Fibroblast of skin of back (primary cell): ENCODE measurements at regions not wholly inside any gene's neighbourhood (a gene's known extent, or its start where the extent isn't known, plus 50 kb on each side); places are given as distances from the start of the nearest gene placed in this dataset.
"Not testable (repeated sequence)": the region's sequence is repeated elsewhere in the genome, so short reads cannot be mapped to it uniquely, and the experiment has no call there.

Experiments used
- DNase-seq: peaks from one replicate; pipeline ENCODE4 v3.0.0-alpha.2; 2013

DNA sequence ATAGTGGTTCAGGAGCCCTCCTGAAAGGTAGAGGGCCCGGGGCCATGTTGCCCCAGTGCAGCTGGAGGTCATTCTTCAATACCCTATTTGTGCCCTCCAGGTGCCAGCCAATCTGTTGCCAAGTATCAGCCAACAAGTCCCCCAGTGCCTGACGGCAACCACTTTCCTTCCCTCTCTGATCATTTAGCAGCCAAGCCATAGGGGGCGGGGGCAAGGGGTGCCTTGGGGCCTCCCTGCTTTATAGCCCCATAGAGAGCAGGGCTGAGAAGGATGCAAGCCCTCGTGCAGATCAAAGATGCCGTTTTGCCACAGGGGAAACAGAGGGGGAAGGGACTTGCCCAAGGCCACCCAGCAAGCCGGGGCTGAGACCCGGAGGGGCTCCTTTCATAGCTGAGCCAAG is 149.0 kb upstream of the CHST15 start:
- no peak for DNase-seq

DNA sequence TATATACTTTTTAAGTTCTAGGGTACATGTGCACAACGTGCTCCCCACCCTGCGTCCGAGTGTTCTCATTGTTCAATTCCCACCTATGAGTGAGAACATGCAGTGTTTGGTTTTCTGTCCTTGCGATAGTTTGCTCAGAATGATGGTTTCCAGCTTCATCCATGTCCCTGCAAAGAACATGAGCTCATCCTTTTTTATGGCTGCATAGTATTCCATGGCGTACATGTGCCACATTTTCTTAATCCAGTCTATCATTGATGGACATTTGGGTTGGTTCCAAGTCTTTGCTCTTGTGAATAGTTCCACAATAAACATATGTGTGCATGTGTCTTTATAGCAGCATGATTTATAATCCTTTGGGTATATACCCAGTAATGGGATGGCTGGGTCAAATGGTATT is 148.1 kb upstream of the CHST15 start:
- not testable (repeated sequence) for DNase-seq

- no peak for DNase-seq
Observed at GRCh38 chr10:124240839-124241291, 147.5 kb upstream of the CHST15 start.

- no peak for DNase-seq
Observed at GRCh38 chr10:124239696-124240095, 146.3 kb upstream of the CHST15 start.

DNA sequence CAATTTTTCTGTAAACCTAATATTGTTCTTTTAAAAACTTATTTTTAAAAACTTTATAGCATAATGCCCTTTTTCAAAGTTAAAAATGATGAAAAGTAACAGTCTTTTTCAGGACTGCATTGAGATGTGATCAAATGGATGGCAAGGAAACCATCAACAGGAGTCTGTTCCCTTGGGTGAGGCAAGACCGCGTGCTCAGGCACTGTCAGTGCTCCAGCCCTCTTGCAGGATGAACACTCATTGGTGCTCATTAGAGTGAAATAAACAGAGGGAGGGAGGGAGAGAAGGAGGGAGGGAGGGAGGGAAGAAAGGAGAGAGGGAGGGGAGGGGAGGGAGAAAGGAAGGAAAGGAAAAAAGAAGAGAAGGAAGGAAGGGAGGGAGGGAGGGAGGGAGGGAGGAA is 145.7 kb upstream of the CHST15 start:
- DNase-seq = no peak

GRCh38 chr10:124238367-124238766 is 145.0 kb upstream of the CHST15 start:
- DNase-seq = no peak

- DNase-seq = no peak
Observed at GRCh38 chr10:124237282-124237961, 144.0 kb upstream of the CHST15 start.

GRCh38 chr10:124236816-124237215 is 143.4 kb upstream of the CHST15 start:
- DNase-seq = no peak

DNA sequence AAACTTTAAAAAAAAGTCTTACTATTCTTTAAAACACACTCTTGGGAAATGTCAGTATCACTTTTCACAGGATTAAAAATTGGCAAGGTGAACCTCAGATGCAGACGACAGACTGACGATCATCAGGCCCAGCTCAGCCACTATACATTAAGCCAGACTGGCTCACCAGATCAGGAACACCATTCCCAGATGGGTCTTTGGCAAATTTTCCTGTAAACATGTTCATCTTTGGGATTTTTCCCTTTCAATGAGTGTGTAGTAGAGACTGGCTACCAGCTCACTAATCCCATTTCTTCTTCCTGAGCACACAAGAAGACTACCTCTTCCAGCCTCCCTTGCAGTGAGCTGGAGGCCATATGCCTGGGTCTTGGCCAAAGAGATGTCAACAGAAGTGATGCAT is 142.7 kb upstream of the CHST15 start:
- DNase-seq = no peak

DNA sequence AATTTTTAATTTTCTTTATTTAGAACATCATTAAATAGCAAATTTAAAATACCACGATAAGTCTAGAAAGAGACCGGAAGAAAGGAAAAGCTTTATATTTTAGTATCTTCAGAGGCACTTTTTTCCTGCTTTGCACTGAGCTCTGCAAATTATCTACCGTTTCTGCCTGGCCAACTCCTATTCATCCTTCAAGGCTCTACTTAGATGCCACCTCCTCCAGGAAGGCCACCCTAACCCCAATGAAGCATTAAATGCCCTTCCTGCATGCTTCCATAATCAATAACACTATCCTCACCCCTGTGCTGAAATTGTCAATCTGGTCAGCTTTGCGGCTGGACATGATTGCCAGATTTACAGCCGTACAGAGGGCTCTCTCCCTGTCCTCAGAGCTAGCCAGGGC is 141.8 kb upstream of the CHST15 start:
- no peak for DNase-seq

DNA sequence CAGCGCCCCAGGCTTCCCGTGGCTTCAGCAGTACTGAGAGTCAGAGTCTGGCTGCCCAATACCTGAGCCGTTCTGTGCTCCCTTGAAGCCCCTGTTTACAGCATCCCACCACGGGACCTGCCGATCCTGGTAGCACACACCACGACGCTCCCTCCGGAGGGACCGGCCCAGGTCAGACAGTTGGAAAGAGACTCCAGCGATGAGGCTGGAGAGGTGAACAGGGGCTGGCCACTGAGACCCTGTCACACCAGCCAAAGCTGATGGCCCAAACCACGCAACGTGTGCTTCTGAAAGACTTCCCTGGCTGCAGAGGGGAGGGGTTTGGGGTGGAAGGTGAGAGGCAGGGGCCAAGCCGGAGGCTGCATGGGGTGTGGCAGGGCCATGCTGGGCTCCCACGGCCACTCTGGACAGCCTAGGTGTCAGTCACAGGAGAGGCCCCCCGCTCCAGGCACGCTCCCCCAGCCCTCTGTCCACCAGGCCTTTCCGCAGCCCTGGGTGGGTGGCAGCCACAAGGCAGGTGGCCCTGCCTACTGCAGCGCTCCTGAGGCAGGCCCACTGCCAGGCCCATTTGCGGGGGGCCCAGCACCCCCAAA is 140.2 kb upstream of the CHST15 start:
- no peak for DNase-seq

DNA sequence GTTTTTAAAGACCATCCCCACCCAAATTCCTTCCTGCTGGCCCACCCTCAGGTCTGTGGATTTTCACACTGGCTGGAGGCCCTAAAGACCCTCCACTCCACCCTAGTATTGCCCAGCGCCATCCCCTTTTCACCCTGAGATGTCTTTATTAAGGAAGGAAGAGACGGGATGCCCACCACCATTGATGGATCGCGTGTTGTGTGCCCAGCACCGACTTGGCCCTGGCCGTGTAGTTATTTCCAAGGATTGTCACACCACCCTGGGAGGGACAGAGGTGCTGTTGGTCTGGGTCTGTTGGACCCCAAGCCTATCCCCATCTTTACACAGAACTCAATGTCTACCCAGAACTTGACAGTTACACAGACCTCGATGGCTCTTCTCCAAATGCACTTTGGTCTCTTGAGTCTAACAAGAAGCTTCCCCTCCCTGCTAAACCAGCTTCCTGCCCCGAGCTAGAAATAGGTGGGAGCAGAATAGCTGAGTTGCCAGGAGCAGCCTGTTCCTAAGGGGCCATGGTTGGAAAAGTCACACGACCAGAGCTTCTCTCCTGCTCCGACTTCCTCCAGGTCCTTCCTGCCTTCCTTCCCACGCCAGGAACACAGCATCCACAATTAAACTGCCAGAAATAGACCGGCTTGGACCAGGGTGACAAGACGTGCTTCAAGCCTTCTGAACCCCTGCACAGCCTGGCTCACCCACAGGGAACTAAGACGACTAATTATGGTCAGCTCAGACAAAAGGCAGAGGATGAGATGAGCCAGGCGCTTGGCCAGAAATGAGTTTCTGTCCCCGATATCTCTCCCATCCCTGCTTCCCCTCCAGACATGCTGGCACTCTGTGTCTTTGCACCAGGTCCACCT is 139.5 kb upstream of the CHST15 start:
- no peak for DNase-seq

- no peak for DNase-seq
Observed at GRCh38 chr10:124231168-124232155, 138.1 kb upstream of the CHST15 start.

DNA sequence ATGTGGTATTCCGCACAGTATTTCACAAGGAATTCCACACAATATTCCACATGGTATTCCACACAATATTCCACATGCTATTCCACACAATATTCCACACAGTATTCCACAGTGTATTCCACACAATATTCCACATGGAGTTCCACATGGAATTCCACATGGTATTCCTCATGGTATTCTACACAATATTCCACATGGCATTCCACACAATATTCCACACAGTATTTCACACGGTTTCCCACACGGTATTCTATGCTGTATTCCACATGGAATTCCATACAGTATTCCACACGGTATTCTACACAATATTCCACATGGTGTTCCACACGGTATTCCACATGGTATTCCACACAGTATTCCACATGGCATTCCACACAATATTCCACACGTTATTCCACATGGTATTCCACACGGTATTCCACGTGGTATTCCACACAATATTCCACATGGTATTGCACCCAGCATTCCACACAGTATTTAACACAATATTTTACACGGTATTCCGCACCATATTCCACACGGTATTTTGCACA is 137.3 kb upstream of the CHST15 start:
- DNase-seq = no peak

DNA sequence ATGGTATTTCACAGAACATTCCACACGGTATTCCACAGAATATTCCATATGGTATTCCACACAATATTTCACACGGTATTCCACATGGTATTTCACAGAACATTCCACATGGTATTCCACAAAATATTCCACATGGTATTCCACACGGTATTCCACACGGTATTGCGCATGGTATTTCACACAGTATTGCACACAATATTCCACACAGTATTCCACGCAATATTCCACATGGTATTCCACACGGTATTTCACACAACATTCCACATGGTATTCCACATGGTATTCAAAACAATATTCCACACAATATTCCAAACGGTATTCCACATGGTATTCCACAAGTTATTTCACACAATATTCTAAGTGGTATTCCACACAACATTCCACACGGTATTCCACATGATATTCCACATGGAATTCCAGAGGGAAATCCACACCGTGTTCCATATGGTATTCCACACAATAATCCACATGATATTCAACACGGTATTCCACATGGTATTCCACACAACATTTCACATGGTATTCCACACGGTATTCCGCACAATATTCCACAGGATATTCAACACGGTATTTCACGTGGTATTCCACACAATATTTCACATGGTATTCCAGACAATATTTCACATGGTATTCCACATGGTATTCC is 136.7 kb upstream of the CHST15 start:
- DNase-seq = no peak

DNA sequence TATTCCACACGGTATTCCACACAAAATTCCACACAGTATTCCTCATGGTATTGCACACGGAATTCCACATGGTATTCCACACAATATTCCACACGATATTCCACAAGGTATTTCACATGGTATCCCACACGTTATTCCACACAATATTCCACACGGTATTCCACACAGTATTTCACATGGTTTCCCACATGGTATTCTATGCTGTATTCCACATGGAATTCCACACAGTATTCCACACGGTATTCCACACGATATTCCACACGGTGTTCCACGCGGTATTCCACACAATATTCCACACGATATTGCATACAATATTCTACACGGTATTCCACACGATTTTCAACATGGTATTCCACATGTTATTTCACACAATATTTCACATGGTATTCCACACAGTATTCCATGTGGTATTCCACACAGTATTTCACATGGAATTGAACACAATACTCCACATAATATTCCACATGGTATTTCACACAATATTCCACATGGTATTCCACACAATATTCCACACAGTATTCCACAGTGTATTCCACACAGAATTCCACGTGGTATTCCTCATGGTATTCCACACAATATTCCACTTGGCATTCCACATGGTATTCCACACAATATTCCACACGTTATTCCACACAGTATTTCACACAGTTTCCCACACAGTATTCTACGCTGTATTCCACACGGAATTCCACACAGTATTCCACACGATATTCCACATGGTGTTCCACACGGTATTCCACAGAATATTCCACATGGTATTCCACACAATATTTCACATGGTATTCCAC is 136.0 kb upstream of the CHST15 start:
- DNase-seq = no peak

DNA sequence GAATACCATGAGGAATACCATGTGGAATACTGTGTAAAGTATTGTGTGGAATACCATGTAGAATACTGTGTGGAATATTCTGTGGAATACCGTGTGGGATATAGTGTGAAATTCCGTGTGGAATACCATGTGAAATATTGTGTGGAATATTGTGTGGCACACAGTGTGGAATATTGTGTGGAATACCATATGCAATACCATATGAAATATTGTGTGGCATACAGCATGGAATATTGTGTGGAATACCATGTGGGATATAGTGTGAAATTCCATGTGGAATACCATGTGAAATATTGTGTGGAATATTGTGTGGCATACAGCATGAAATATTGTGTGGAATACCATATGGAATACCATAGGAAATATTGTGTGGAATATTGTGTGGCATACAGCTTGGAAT is 135.1 kb upstream of the CHST15 start:
- DNase-seq = no peak

GRCh38 chr10:124227988-124228387 is 134.6 kb upstream of the CHST15 start:
- no peak for DNase-seq

- no peak for DNase-seq
Observed at GRCh38 chr10:124227055-124227975, 133.9 kb upstream of the CHST15 start.
